Choroid plexus epithelial cell (primary cell): ENCODE measurements at regions not wholly inside any gene's neighbourhood (a gene's known extent, or its start where the extent isn't known, plus 50 kb on each side); places are given as distances from the start of the nearest gene placed in this dataset.

ENCODE experiments used
- DNase-seq: peaks from one replicate; pipeline ENCODE4 v3.0.0-alpha.2; 2010; ENCODE audit warnings: low read depth
- H3K4me3 ChIP-seq: 2 replicates; pipeline ENCODE4 v1.5.1; 2011; ENCODE audit warnings: low read depth, mild to moderate bottlenecking, control low read depth, low read length, moderate library complexity
- TF ChIP-seq, protein P1 (sequence below): conservative IDR thresholded peaks from 2 replicates; pipeline ENCODE4 v1.5.1; 2011; ENCODE audit warnings: low read depth, mild to moderate bottlenecking, control low read depth, inconsistent platforms, low read length, moderate library complexity

GRCh38 chr7:54837168-54837567 is 78.2 kb upstream of the SEC61G start:
- no peak for DNase-seq
- TF ChIP-seq, protein P1, sequence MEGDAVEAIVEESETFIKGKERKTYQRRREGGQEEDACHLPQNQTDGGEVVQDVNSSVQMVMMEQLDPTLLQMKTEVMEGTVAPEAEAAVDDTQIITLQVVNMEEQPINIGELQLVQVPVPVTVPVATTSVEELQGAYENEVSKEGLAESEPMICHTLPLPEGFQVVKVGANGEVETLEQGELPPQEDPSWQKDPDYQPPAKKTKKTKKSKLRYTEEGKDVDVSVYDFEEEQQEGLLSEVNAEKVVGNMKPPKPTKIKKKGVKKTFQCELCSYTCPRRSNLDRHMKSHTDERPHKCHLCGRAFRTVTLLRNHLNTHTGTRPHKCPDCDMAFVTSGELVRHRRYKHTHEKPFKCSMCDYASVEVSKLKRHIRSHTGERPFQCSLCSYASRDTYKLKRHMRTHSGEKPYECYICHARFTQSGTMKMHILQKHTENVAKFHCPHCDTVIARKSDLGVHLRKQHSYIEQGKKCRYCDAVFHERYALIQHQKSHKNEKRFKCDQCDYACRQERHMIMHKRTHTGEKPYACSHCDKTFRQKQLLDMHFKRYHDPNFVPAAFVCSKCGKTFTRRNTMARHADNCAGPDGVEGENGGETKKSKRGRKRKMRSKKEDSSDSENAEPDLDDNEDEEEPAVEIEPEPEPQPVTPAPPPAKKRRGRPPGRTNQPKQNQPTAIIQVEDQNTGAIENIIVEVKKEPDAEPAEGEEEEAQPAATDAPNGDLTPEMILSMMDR = no peak
- no peak overlapping the region for H3K4me3 ChIP-seq

GRCh38 chr7:54837761-54838160 is 78.8 kb upstream of the SEC61G start:
- no peak for DNase-seq
- TF ChIP-seq, protein P1 = no peak
- H3K4me3 ChIP-seq = no peak overlapping the region

DNA sequence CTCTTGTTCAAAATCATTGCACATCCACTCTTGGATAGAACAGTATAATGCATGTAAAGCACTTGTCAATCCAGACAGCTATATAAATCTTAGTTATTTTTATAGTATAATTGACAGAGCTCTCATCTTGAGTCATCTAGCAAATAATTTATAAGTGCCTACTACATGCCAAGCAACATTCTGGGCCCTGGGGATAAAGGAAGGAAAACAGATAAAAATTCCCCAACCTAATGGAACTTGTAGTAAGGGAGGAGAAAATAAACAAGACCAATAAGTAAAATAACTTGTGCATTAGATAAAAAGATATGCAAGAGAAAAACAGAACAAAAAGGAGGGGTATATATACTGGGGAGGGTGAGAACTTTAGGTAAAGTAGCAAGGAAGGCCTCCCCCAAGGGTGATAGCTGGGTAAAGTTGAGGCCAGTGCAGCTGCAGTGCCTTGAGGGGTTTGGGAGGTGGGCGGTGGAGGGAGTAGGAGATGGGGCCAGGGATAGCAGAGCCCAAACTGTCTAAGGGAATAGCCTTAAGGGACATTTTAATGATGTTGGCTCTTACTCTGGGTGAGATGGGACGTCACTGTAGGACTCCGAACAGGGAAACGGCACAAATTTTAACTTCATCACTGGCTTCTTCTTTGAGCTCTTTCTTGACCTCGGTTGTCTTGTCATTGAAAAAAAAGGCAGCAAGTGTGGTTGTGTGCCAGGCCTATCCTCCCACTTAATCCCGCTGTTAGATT is 79.3 kb upstream of the SEC61G start:
- no peak overlapping the region for H3K4me3 ChIP-seq
- TF ChIP-seq, protein P1 = no peak
- DNase-seq = no peak

GRCh38 chr7:54839575-54840213 is 80.7 kb upstream of the SEC61G start:
- TF ChIP-seq, protein P1 = peak; percentile 76
- DNase-seq = peak; percentile 61
- no peak overlapping the region for H3K4me3 ChIP-seq

GRCh38 chr7:54841772-54842697 is 83.0 kb upstream of the SEC61G start:
- DNase-seq = peak; percentile 67
- H3K4me3 ChIP-seq = no peak overlapping the region
- TF ChIP-seq, protein P1 = peak; percentile 49

DNA sequence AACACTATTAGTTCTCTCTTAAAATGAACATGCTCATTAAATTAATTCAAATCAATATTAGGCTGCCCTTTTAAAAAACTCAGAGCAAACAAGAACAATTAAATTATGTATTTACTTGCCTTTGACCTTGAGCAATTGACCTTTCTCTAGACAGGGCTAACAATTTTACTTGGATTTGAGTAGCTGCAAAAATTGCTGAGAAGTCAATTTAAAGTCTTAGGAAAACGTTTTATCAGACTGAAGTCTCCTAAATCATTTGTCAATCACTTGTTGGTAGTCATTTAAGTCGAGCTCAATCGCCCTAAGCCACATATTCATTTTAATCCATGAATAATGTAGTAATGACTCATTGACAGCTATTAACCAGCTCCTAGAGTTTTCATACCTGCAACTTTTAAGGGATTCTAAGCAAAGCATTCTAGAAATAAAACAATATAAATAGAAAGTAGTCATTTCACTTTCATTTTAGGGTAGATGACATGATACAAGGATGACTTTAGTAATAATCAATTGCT is 84.9 kb upstream of the SEC61G start:
- no peak for DNase-seq
- TF ChIP-seq, protein P1 = no peak

More for the DNA sequence above, 84.9 kb upstream of the SEC61G start:
- no peak overlapping the region for H3K4me3 ChIP-seq
